ENCODE measurements at regions not wholly inside any gene's neighbourhood (a gene's known extent, or its start where the extent isn't known, plus 50 kb on each side); places are given as distances from the start of the nearest gene placed in this dataset.

GRCh38 chr13:90055760-90056159 lies 1291.7 kb upstream of the MIR17HG start:
- TF ChIP-seq ATF3 (IDR thresholded peaks at IDR 0.05) (no peak), YY1 (IDR thresholded peaks at IDR 0.05) (no peak), CTCF (IDR thresholded peaks at IDR 0.05; ENCODE audit: low read depth, low read length, missing input control) (no peak), RAD21 (IDR thresholded peaks at IDR 0.05) (no peak), EGR1 (IDR thresholded peaks at IDR 0.05; ENCODE audit: low read depth in 2 of 2) (no peak), JUND (IDR thresholded peaks at IDR 0.05) (no peak), RXRA (IDR thresholded peaks at IDR 0.05) (no peak), NR2F2 (IDR thresholded peaks at IDR 0.05) (no peak)
- TF ChIP-seq, protein P1, sequence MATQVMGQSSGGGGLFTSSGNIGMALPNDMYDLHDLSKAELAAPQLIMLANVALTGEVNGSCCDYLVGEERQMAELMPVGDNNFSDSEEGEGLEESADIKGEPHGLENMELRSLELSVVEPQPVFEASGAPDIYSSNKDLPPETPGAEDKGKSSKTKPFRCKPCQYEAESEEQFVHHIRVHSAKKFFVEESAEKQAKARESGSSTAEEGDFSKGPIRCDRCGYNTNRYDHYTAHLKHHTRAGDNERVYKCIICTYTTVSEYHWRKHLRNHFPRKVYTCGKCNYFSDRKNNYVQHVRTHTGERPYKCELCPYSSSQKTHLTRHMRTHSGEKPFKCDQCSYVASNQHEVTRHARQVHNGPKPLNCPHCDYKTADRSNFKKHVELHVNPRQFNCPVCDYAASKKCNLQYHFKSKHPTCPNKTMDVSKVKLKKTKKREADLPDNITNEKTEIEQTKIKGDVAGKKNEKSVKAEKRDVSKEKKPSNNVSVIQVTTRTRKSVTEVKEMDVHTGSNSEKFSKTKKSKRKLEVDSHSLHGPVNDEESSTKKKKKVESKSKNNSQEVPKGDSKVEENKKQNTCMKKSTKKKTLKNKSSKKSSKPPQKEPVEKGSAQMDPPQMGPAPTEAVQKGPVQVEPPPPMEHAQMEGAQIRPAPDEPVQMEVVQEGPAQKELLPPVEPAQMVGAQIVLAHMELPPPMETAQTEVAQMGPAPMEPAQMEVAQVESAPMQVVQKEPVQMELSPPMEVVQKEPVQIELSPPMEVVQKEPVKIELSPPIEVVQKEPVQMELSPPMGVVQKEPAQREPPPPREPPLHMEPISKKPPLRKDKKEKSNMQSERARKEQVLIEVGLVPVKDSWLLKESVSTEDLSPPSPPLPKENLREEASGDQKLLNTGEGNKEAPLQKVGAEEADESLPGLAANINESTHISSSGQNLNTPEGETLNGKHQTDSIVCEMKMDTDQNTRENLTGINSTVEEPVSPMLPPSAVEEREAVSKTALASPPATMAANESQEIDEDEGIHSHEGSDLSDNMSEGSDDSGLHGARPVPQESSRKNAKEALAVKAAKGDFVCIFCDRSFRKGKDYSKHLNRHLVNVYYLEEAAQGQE (IDR thresholded peaks at IDR 0.05), result no peak

All from liver (tissue), 3 donors.